Left lung (tissue), 4 donors: ENCODE measurements at regions not wholly inside any gene's neighbourhood (a gene's known extent, or its start where the extent isn't known, plus 50 kb on each side); places are given as distances from the start of the nearest gene placed in this dataset.
A peak's percentile ranks its signal among the peaks of the same experiment; 100 is the strongest.

Source experiments
- ATAC-seq: fragments of 200-7000 bp; cut with Tn5 transposase; one replicate; pipeline ENCODE4 v1.9.1; 2020; ENCODE audit warnings: moderate library complexity
- DNase-seq, 4 donors: peaks; one replicate each; pipeline ENCODE4 v3.0.0-alpha.2; 2013 to 2020
- H3K27ac ChIP-seq, 2 donors: fragments of 200-600 bp; sonication (generic) in 1 of 2; one replicate each; pipeline versions ENCODE4 v1.5.0 to v1.8.0; 2020 to 2021
- H3K27me3 ChIP-seq, 2 donors: fragments of 200-600 bp; sonication (generic) in 1 of 2; one replicate each; pipeline versions ENCODE4 v1.5.0 to v1.8.0; 2020 to 2021
- H3K36me3 ChIP-seq, 2 donors: fragments of 200-600 bp; sonication (generic) in 1 of 2; one replicate each; pipeline versions ENCODE4 v1.5.0 to v1.8.0; 2020 to 2021
- H3K4me1 ChIP-seq, 2 donors: fragments of 200-600 bp; one replicate each; pipeline ENCODE4 v1.8.0; 2021
- H3K4me3 ChIP-seq, 2 donors: fragments of 200-600 bp; sonication (generic) in 1 of 2; one replicate each; pipeline versions ENCODE4 v1.5.0 to v1.8.0; 2020 to 2021; ENCODE audit warnings: mild to moderate bottlenecking in 1 of 2
- H3K9me3 ChIP-seq, 2 donors: fragments of 200-600 bp; sonication (generic) in 1 of 2; one replicate each; pipeline versions ENCODE4 v1.5.0 to v1.8.0; 2020 to 2021
- intact Hi-C, 2 donors: fragments of 100-400 bp; cut with DNase I; formaldehyde crosslinking; loops; one replicate each; pipeline versions ENCODE4 v1.11.2 to v1.14.2; 2022
- TF ChIP-seq, protein P1 (sequence below), 2 donors: fragments of 200-600 bp; sonication (generic) in 1 of 2; IDR thresholded peaks; one replicate each; pipeline versions ENCODE4 v1.5.0 to v1.8.0; 2021; ENCODE audit warnings: antibody characterized with exemption in 2 of 2
- donor health status: DM: no; HTN: yes; CAD: no.
- donor health status: DM: no; HTN: no; CAD: no.

DNA sequence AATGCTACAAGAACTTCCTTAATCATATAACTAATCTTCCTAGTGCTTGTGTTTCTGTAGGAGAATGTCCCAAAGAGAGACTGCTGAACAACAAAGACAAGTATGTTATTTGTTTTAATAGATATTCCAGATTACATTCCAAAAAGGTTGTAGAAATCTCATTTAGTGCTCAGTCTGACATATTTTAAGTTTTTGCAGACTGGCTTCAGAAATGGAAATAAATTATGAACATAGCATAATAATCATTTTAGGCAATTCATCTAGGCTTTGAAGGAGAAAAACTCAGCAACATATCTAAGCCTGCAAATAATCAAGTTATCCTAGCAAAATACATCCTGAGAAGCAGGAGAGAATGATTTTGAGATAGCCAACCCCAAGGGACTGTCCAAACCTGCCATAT lies 171.6 kb upstream of the CDH5 start:
- no peak overlapping the region for H3K4me3 ChIP-seq

DNA sequence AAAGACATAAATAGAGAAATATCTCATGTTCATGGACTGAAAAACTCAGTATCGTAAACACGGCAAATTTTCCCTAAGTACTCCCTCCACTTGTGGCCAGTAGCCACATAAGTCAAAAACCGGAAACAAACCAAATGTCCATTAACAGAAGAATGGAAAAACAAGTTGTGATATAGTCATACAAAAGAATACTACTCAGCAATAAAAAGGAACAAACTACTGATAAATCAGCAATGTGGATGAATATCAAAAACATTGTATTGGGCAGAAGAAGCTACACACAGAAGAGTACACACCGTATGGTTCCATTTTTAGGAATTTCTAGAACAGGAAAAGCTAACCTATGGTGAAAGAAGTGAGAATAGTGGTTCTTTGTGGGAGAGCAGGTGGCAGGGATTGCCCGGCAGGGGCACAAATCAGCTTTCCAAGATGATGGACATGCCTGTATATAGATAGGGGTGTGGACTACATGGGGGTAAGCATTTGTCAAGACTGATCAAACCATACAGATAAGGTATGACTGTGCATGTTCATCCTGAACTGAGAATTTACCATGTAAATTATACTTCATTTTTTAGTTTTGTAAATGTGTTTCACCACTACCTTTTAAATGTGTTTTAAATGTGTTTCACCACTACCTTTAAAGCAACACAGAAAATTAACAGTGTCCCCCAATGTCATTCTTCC lies 172.8 kb upstream of the CDH5 start:
- TF ChIP-seq, protein P1, sequence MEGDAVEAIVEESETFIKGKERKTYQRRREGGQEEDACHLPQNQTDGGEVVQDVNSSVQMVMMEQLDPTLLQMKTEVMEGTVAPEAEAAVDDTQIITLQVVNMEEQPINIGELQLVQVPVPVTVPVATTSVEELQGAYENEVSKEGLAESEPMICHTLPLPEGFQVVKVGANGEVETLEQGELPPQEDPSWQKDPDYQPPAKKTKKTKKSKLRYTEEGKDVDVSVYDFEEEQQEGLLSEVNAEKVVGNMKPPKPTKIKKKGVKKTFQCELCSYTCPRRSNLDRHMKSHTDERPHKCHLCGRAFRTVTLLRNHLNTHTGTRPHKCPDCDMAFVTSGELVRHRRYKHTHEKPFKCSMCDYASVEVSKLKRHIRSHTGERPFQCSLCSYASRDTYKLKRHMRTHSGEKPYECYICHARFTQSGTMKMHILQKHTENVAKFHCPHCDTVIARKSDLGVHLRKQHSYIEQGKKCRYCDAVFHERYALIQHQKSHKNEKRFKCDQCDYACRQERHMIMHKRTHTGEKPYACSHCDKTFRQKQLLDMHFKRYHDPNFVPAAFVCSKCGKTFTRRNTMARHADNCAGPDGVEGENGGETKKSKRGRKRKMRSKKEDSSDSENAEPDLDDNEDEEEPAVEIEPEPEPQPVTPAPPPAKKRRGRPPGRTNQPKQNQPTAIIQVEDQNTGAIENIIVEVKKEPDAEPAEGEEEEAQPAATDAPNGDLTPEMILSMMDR (IDR thresholded peaks at IDR 0.05) = no peak

More for the DNA sequence above, 171.6 kb upstream of the CDH5 start:
- Histone ChIP-seq H3K27ac (no peak overlapping the region), H3K9me3 (no peaks in the 10 kb centered on the region), H3K36me3 (no peaks in the 10 kb centered on the region), H3K27me3 (no peaks in the 10 kb centered on the region), H3K4me1 (peaks cover 0 to 9% of the 10 kb centered on the region in 2 donors)
- intact Hi-C loops = no loop called here
- no peak for ATAC-seq
- no peak for DNase-seq
- TF ChIP-seq, protein P1 (IDR thresholded peaks at IDR 0.05) = no peak

DNA sequence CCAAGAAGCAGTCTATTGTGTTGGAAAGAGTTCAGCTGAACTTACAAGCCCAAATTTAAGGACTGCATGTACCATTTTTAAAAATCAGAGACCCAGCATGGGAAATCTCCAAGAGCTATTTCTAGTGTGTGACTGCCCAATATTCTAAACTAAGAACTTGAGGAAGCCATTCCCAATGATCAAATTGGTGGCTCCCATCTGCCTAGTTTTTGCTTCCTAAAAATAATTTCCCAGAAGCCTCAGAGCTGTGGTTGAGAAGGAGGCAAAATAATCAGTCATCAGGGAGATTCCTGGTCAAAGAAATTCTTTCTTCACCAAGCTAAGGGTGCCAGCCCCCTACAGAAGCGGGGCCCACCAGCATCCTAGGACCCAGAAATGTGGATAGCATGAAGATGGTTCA lies 176.1 kb upstream of the CDH5 start:
- no peak for ATAC-seq

More for the DNA sequence above, 172.8 kb upstream of the CDH5 start:
- intact Hi-C loops = no loop called here
- no peak overlapping the region for H3K4me3 ChIP-seq
- H3K4me1 ChIP-seq = no peaks in the 10 kb centered on the region
- no peak overlapping the region for H3K27ac ChIP-seq
- no peaks in the 10 kb centered on the region for H3K9me3 ChIP-seq
- no peaks in the 10 kb centered on the region for H3K36me3 ChIP-seq
- DNase-seq (no peak), ATAC-seq (no peak)
- H3K27me3 ChIP-seq = no peaks in the 10 kb centered on the region

DNA sequence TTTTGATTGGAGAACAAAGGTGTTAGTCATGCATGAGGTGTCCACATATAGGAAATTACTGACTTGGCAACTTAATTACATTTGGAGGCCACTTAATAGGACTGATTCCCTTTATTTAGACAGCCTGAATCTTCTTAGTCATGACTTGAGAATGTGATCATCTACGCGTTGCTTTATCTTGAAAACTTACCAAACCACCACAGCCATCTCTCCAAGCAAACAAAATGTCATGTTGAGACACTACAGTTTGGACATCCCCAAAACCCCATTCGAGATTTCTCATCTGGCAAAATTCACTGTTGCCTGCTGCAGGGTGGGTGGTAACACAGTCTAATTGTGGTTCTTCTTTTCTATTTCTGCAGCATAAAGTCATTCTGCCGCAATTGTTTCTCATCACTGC lies 176.5 kb upstream of the CDH5 start:
- TF ChIP-seq, protein P1 (IDR thresholded peaks at IDR 0.05) = no peak
- H3K27ac ChIP-seq = no peak overlapping the region
- no peaks in the 10 kb centered on the region for H3K9me3 ChIP-seq
- ATAC-seq = peak; percentile 74
- no peaks in the 10 kb centered on the region for H3K27me3 ChIP-seq
- no peak for DNase-seq
- intact Hi-C loops = no loop called here
- no peaks in the 10 kb centered on the region for H3K36me3 ChIP-seq
- H3K4me1 ChIP-seq = no peaks in the 10 kb centered on the region
- no peak overlapping the region for H3K4me3 ChIP-seq

More for the DNA sequence above, 176.1 kb upstream of the CDH5 start:
- Histone ChIP-seq H3K4me3 (no peak overlapping the region), H3K9me3 (no peaks in the 10 kb centered on the region), H3K27ac (peak overlapping the region in 1 of 2 donors; percentile 21), H3K4me1 (no peaks in the 10 kb centered on the region), H3K27me3 (no peaks in the 10 kb centered on the region), H3K36me3 (no peaks in the 10 kb centered on the region)
- no peak for DNase-seq
- intact Hi-C loops = no loop called here
- TF ChIP-seq, protein P1 (IDR thresholded peaks at IDR 0.05) = no peak

DNA sequence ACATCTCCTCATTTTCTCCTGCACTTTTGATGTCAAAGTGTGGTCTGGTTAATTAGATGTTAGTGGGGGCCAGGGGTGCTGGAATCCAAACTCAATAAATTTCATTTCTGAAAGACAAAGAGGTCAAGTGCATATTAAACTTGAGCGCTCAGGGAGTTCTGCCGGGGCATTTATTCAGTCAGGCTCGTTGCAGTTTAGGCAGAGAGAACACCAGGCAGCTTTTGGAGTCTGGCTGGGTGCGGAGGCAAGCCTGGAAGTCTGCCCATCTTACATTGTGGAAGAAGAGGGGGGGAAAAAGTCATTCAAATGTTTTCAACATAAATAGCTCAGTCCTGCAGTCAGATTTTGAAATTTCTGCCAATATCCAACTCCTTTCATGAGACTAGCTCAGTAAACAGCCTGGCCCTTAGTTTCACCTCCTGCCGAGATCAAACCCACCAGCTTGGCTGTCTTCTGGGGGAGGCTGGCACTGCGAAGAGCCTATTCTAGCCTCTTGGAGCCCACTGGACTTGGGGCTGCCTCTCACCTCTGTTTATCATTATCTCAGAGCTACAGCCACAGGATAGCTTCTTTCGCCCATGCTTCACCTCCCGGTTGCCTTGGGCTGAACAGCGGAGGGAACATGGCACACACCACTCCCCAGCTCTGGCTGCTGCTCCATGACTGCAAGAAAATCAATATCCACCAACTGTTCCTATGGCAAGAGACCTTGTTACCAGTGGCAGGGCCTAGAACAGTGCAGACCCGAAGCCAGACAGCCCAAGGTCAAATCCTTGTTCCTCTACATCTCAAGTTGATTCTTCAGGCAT lies 177.4 kb upstream of the CDH5 start:
- ATAC-seq = peak; percentile 62

More for the DNA sequence above, 177.4 kb upstream of the CDH5 start:
- Histone ChIP-seq H3K4me1 (no peaks in the 10 kb centered on the region), H3K9me3 (no peaks in the 10 kb centered on the region), H3K4me3 (no peak overlapping the region), H3K36me3 (no peaks in the 10 kb centered on the region), H3K27ac (peak overlapping the region in 1 of 2 donors; percentile 45), H3K27me3 (no peaks in the 10 kb centered on the region)
- peak in 3 of 4 donors; percentile 49 to 90 (median 83) for DNase-seq
- TF ChIP-seq, protein P1 (IDR thresholded peaks at IDR 0.05) = no peak
- intact Hi-C loops = no loop called here
